SJCRH30 (cell line): ENCODE measurements at regions not wholly inside any gene's neighbourhood (a gene's known extent, or its start where the extent isn't known, plus 50 kb on each side); places are given as distances from the start of the nearest gene placed in this dataset.

ENCODE experiments used
- DNase-seq, 2 experiments: peaks; one replicate each; pipeline ENCODE4 v3.0.0-alpha.2; 2015 to 2020
- H3K27ac ChIP-seq: fragments of 250-450 bp; sonication (Bioruptor Pico); 2 replicates; pipeline ENCODE4 v1.5.1; 2020; ENCODE audit warnings: mild to moderate bottlenecking, moderate library complexity
- H3K27me3 ChIP-seq: fragments of 250-450 bp; sonication (Bioruptor Pico); 2 replicates; pipeline ENCODE4 v1.5.1; 2020; ENCODE audit warnings: mild to moderate bottlenecking, moderate library complexity
- H3K36me3 ChIP-seq: fragments of 250-450 bp; sonication (Bioruptor Pico); 2 replicates; pipeline ENCODE4 v1.5.1; 2020; ENCODE audit warnings: mild to moderate bottlenecking, moderate library complexity
- H3K4me1 ChIP-seq: fragments of 250-450 bp; sonication (Bioruptor Pico); 2 replicates; pipeline ENCODE4 v1.5.1; 2020; ENCODE audit warnings: mild to moderate bottlenecking, moderate library complexity
- H3K4me3 ChIP-seq: fragments of 250-450 bp; sonication (Bioruptor Pico); 2 replicates; pipeline ENCODE4 v1.5.1; 2020; ENCODE audit warnings: mild to moderate bottlenecking, moderate library complexity
- H3K9me3 ChIP-seq: fragments of 250-450 bp; sonication (Bioruptor Pico); replicated peaks from 2 replicates; pipeline ENCODE4 v1.5.1; 2020; ENCODE audit warnings: mild to moderate bottlenecking, moderate library complexity

GRCh38 chr13:29713839-29714238, 118.4 kb upstream of the SLC7A1 start:
- Histone ChIP-seq H3K27ac (no peak overlapping the region), H3K27me3 (no peaks in the 10 kb centered on the region), H3K4me3 (no peak overlapping the region), H3K36me3 (no peaks in the 10 kb centered on the region), H3K4me1 (peaks cover 4% of the 10 kb centered on the region), H3K9me3 (no peaks in the 10 kb centered on the region)
- peak; percentile 21 to 69 for DNase-seq

GRCh38 chr13:29711776-29712175, 116.3 kb upstream of the SLC7A1 start:
- Histone ChIP-seq H3K4me1 (peaks cover 9% of the 10 kb centered on the region), H3K36me3 (no peaks in the 10 kb centered on the region), H3K27ac (no peak overlapping the region), H3K4me3 (no peak overlapping the region), H3K9me3 (no peaks in the 10 kb centered on the region), H3K27me3 (no peaks in the 10 kb centered on the region)
- no peak for DNase-seq

GRCh38 chr13:29710511-29710910, 115.0 kb upstream of the SLC7A1 start:
- no peak for DNase-seq
- H3K27ac ChIP-seq: no peak overlapping the region
- no peaks in the 10 kb centered on the region for H3K27me3 ChIP-seq

DNA sequence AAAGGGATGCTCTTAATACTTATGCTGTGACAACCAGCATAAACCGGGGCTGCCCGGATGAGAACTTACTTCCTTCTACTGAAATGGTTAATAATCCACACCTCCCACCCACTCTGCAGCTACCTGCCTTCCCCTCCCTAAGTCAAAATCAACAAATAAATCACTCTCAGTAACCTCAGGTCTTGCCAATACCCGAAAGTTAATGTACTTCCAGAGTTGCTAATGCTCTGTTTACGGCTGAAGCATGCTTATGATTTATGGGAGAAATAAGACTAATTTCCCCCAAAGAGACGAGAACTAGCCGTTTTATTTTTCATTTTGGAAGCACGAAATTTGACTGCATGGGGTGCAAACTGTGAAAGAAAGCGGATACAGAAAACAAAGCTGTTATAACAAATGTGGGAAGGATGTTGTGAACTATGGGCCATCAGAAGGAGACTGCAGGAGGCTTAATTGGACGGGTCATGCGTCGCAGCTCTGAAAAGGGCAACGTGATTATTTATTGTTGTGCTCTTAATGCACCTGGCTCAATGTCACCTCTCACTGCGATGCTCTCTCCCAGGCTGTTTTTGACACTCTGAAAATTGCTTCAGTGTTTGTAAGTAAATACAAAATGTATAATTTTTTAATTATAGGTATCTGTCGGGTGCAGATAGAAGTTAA, 114.0 kb upstream of the SLC7A1 start:
- H3K27me3 ChIP-seq: no peaks in the 10 kb centered on the region
- no peaks in the 10 kb centered on the region for H3K36me3 ChIP-seq
- H3K4me3 ChIP-seq: no peak overlapping the region
- no peak overlapping the region for H3K27ac ChIP-seq
- H3K4me1 ChIP-seq: peaks cover 9% of the 10 kb centered on the region
- no peak for DNase-seq
- H3K9me3 ChIP-seq: no peaks in the 10 kb centered on the region

More at GRCh38 chr13:29710511-29710910, 115.0 kb upstream of the SLC7A1 start:
- peaks cover 9% of the 10 kb centered on the region for H3K4me1 ChIP-seq
- H3K9me3 ChIP-seq: no peaks in the 10 kb centered on the region
- no peaks in the 10 kb centered on the region for H3K36me3 ChIP-seq
- no peak overlapping the region for H3K4me3 ChIP-seq

DNA sequence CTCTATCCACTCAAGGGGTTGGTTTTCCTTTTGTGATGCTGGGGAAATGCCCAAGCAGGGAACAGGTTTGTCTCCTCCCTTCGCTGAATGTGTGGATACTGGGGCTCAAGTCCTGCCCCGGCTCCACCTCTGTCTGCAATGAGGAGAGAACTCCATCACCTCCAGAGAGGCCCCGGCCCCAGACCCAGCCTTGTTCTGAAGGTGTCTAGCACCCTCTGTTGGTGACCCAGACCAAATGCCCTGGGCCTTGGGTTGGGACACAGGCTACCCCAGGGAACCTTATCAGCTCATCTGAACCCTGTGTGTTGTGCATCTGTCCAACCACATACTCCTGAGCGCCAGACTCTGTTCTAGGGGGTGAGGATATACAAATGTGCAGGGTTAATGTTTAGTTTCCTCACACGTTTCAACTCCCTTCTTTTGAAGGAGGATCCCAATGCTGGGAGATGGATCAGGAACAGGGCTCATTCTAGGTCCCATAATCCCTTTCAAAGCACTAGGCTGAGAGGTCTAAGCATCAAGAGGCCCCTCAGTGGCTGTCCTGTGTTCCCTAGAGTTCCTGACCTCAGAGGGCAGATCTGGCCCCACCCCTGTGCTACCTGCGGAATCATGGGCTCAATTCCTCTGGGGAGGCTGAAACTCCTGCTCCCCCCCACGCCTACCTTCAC, 112.5 kb upstream of the SLC7A1 start:
- Histone ChIP-seq H3K4me3 (no peak overlapping the region), H3K9me3 (no peaks in the 10 kb centered on the region), H3K4me1 (peaks cover 13% of the 10 kb centered on the region), H3K36me3 (no peaks in the 10 kb centered on the region), H3K27me3 (no peaks in the 10 kb centered on the region), H3K27ac (no peak overlapping the region)
- DNase-seq: peak; percentile 80 to 88

- Histone ChIP-seq H3K9me3 (no peaks in the 10 kb centered on the region), H3K36me3 (no peaks in the 10 kb centered on the region), H3K27ac (no peak overlapping the region), H3K27me3 (no peaks in the 10 kb centered on the region), H3K4me3 (no peak overlapping the region), H3K4me1 (peaks cover 15% of the 10 kb centered on the region)
- DNase-seq: no peak
Measured at GRCh38 chr13:29706923-29707322, 111.4 kb upstream of the SLC7A1 start.

- peak; percentile 27 to 52 for DNase-seq
- Histone ChIP-seq H3K4me1 (peaks cover 15% of the 10 kb centered on the region), H3K36me3 (no peaks in the 10 kb centered on the region), H3K4me3 (no peak overlapping the region), H3K9me3 (no peaks in the 10 kb centered on the region), H3K27me3 (no peaks in the 10 kb centered on the region), H3K27ac (no peak overlapping the region)
Measured at GRCh38 chr13:29704648-29705047, 109.2 kb upstream of the SLC7A1 start.

GRCh38 chr13:29703421-29703820, 107.9 kb upstream of the SLC7A1 start:
- DNase-seq: no peak
- H3K27me3 ChIP-seq: no peaks in the 10 kb centered on the region
- H3K36me3 ChIP-seq: no peaks in the 10 kb centered on the region
- H3K4me1 ChIP-seq: peaks cover 8% of the 10 kb centered on the region
- no peaks in the 10 kb centered on the region for H3K9me3 ChIP-seq
- no peak overlapping the region for H3K27ac ChIP-seq
- H3K4me3 ChIP-seq: no peak overlapping the region

GRCh38 chr13:29702912-29703351, 107.4 kb upstream of the SLC7A1 start:
- DNase-seq: peak; percentile 72 to 79
- H3K9me3 ChIP-seq: no peaks in the 10 kb centered on the region
- H3K27me3 ChIP-seq: no peaks in the 10 kb centered on the region
- peaks cover 6% of the 10 kb centered on the region for H3K4me1 ChIP-seq
- H3K4me3 ChIP-seq: peak overlapping the region; percentile 34
- H3K36me3 ChIP-seq: no peaks in the 10 kb centered on the region
- H3K27ac ChIP-seq: 0 out of 2 replicates have a peak overlapping the region, but pooled peaks have one; percentile 2

GRCh38 chr13:29698106-29698505, 102.6 kb upstream of the SLC7A1 start:
- Histone ChIP-seq H3K9me3 (no peaks in the 10 kb centered on the region), H3K4me3 (no peak overlapping the region), H3K27ac (no peak overlapping the region), H3K36me3 (no peaks in the 10 kb centered on the region), H3K4me1 (peaks cover 3% of the 10 kb centered on the region), H3K27me3 (no peaks in the 10 kb centered on the region)
- no peak for DNase-seq

- H3K27ac ChIP-seq: no peak overlapping the region
- DNase-seq: no peak
- no peaks in the 10 kb centered on the region for H3K9me3 ChIP-seq
- no peaks in the 10 kb centered on the region for H3K4me1 ChIP-seq
- no peaks in the 10 kb centered on the region for H3K36me3 ChIP-seq
- H3K4me3 ChIP-seq: no peak overlapping the region
- H3K27me3 ChIP-seq: no peaks in the 10 kb centered on the region
Measured at GRCh38 chr13:29696606-29697005, 101.1 kb upstream of the SLC7A1 start.

DNA sequence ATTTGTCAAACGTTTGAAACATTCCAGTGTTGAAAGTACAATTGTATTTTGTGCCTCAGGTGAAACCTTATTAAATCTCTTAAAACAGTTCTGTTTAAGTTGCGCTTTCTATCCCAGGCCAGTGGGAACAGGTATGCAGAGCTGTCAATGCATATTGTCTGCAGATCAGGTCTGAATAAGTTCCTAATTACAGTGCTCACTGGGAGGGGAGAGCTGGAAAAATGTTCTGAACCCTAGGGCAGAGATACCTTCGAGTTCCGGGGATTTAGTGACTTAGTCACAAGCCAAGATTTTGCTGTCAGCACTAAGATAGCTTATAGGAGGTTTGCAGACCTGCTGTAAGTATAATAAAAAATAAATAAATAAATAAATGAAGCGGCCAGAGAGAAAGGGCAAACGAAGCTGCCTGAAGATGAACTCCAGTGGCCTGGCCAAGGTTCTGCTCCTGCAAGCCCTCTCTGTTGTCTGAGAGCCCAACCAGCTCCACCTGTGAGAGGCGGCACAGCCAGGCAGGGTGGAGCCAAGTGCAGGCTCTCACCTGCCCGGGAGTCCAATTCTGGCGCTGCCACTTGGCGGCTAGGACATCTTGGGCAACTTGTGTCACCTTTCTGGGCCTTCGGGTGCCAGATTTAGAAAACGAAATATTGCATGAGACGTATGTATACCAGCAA, 97.9 kb upstream of the SLC7A1 start:
- H3K4me3 ChIP-seq: no peak overlapping the region
- DNase-seq: no peak
- no peaks in the 10 kb centered on the region for H3K9me3 ChIP-seq
- H3K36me3 ChIP-seq: no peaks in the 10 kb centered on the region
- H3K4me1 ChIP-seq: no peaks in the 10 kb centered on the region
- H3K27me3 ChIP-seq: no peaks in the 10 kb centered on the region
- H3K27ac ChIP-seq: no peak overlapping the region

DNA sequence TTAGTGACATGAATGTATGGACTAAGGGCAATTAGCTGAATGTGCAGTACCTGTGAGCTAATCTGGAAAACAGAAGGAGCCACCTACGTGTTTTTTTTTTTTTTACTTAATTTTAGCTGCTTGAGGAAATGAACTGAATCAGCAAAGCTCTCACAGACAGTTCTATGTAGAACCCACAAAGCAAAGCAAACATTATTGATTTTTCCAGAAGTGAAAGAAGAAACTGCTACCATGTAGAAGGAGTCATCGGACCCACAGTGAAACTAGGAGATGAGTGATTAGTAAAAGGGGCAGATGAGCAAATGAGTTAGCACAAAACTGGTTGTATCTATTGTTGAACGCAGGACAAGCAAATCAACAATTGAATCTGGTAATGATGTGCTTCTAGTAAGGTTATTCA, 94.1 kb upstream of the SLC7A1 start:
- Histone ChIP-seq H3K4me1 (no peaks in the 10 kb centered on the region), H3K36me3 (no peaks in the 10 kb centered on the region), H3K27ac (no peak overlapping the region), H3K9me3 (no peaks in the 10 kb centered on the region), H3K27me3 (no peaks in the 10 kb centered on the region), H3K4me3 (no peak overlapping the region)
- no peak for DNase-seq

DNA sequence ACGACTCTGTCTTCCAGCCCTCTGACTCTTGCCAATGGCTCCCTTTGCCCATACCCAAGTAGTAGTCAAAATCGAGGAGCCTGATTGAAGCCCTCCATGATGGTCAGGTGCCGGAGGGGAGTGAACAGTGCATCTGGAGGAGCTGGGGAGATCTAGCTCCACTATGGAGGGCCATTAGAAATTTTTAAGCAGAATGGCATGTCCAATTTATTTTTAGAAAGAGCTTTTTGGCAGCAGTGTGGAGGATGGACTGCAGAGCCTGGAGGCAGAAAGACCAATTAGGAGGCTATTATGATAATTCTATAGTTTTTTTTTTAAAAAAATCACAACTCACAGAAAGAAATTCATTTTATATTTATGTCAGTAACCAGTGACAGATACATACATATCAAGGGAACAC, 92.7 kb upstream of the SLC7A1 start:
- Histone ChIP-seq H3K4me3 (no peak overlapping the region), H3K36me3 (no peaks in the 10 kb centered on the region), H3K9me3 (no peaks in the 10 kb centered on the region), H3K27me3 (no peaks in the 10 kb centered on the region), H3K27ac (no peak overlapping the region), H3K4me1 (peaks cover 6% of the 10 kb centered on the region)
- DNase-seq: no peak

DNA sequence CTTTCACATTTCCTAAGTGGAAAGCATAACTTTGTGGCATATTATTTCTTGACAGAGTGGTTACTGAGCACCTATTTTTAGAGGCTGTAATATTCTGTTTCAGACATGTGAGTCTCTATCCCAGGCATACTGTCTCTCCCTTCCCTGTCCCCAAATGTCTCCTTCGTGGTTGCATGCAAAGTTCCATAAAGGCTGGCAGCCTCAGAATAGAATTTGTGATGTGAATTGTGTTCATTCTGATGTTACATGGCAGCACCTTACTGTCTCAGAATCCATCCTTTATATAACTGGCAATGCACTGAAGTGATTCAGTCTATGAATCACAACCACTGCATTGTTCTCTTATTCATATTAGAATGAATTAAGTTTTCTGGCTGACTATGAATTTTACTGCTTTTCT, 89.0 kb upstream of the SLC7A1 start:
- no peaks in the 10 kb centered on the region for H3K36me3 ChIP-seq
- DNase-seq: no peak
- H3K27me3 ChIP-seq: no peaks in the 10 kb centered on the region
- no peaks in the 10 kb centered on the region for H3K9me3 ChIP-seq
- no peak overlapping the region for H3K27ac ChIP-seq
- H3K4me1 ChIP-seq: peaks cover 20% of the 10 kb centered on the region
- H3K4me3 ChIP-seq: no peak overlapping the region
